GM12891 (cell line): ENCODE measurements at regions not wholly inside any gene's neighbourhood (a gene's known extent, or its start where the extent isn't known, plus 50 kb on each side); places are given as distances from the start of the nearest gene placed in this dataset.

ENCODE experiments used
- DNase-seq: peaks from one replicate; pipeline ENCODE4 v3.0.0; 2011; ENCODE audit warnings: low spot score; ENCODE audit not compliant: insufficient read length
- FAIRE-seq: peaks from 2 replicates; lab custom pipeline; 2011; peaks lifted over from hg19 to GRCh38; lab: Jason Lieb, UNC
- PAX5 ChIP-seq: IDR thresholded peaks from 2 replicates; pipeline ENCODE4 v1.6.1; 2011; ENCODE audit warnings: low read length, moderate library complexity, mild to moderate bottlenecking; ENCODE audit not compliant: insufficient read depth, severe bottlenecking
- POLR2A ChIP-seq: IDR thresholded peaks from 2 replicates; pipeline ENCODE4 v1.6.1; 2011; ENCODE audit warnings: low read depth, low read length, control low read depth
- POLR2AphosphoS5 ChIP-seq: IDR thresholded peaks from 2 replicates; pipeline ENCODE4 v1.6.1; 2011; ENCODE audit warnings: low read depth, low read length, control low read depth
- POU2F2 ChIP-seq: IDR thresholded peaks from 2 replicates; pipeline ENCODE4 v1.6.1; 2011; ENCODE audit warnings: low read depth, mild to moderate bottlenecking, control low read depth, low read length, moderate library complexity
- SPI1 ChIP-seq: IDR thresholded peaks from 2 replicates; pipeline ENCODE4 v1.6.1; 2011; ENCODE audit warnings: low read depth, low read length, control low read depth
- TAF1 ChIP-seq: IDR thresholded peaks from 2 replicates; pipeline ENCODE4 v1.6.1; 2011; ENCODE audit warnings: low read depth, low read length, control low read depth

- TF ChIP-seq SPI1 (no peak), TAF1 (no peak), POLR2A (no peak), POU2F2 (no peak), PAX5 (no peak), POLR2AphosphoS5 (no peak)
- FAIRE-seq (no peak), DNase-seq (no peak)
These were observed 86.9 kb downstream of the NAV1 start for GRCh38 chr1:201625851-201626251.

- no peak for DNase-seq
- TF ChIP-seq TAF1 (no peak), POLR2A (no peak), POU2F2 (no peak), POLR2AphosphoS5 (no peak)
- FAIRE-seq: no peak
These were observed 87.8 kb downstream of the NAV1 start for GRCh38 chr1:201626629-201627275.

- FAIRE-seq (no peak), DNase-seq (no peak)
These were observed 89.6 kb downstream of the NAV1 start for GRCh38 chr1:201628490-201628889.

GRCh38 chr1:201630582-201630981 lies 91.7 kb downstream of the NAV1 start:
- TF ChIP-seq POLR2AphosphoS5 (no peak), SPI1 (no peak), POLR2A (no peak), TAF1 (no peak), PAX5 (no peak), POU2F2 (no peak)
- FAIRE-seq: no peak
- DNase-seq: no peak

More at GRCh38 chr1:201628490-201628889, 89.6 kb downstream of the NAV1 start:
- TF ChIP-seq TAF1 (no peak), POU2F2 (no peak), POLR2A (no peak), SPI1 (no peak), PAX5 (no peak), POLR2AphosphoS5 (no peak)

GRCh38 chr1:201631037-201631436 lies 92.1 kb downstream of the NAV1 start:
- DNase-seq (no peak), FAIRE-seq (no peak)
- no peak for TF ChIP-seq TAF1
- no peak for TF ChIP-seq POLR2A
- TF ChIP-seq PAX5: no peak
- no peak for TF ChIP-seq POU2F2
- no peak for TF ChIP-seq POLR2AphosphoS5
- TF ChIP-seq SPI1: no peak

- DNase-seq (no peak), FAIRE-seq (no peak)
- TF ChIP-seq PAX5 (no peak), POLR2A (no peak), POU2F2 (no peak), SPI1 (no peak), TAF1 (no peak), POLR2AphosphoS5 (no peak)
These were observed 93.5 kb downstream of the NAV1 start for GRCh38 chr1:201632364-201632952.

- FAIRE-seq (no peak), DNase-seq (no peak)
- TF ChIP-seq POLR2A (no peak), POU2F2 (no peak), TAF1 (no peak), POLR2AphosphoS5 (no peak), PAX5 (no peak), SPI1 (no peak)
These were observed 94.4 kb downstream of the NAV1 start for GRCh38 chr1:201633297-201633696.

- no peak for DNase-seq
- TF ChIP-seq PAX5 (no peak), POLR2AphosphoS5 (no peak), SPI1 (no peak), TAF1 (no peak), POU2F2 (no peak), POLR2A (no peak)
- no peak for FAIRE-seq
These were observed 94.9 kb downstream of the NAV1 start for GRCh38 chr1:201633811-201634210.

GRCh38 chr1:201634261-201634660 lies 95.3 kb downstream of the NAV1 start:
- FAIRE-seq (no peak), DNase-seq (no peak)
- TF ChIP-seq SPI1: no peak
- TF ChIP-seq TAF1: no peak
- TF ChIP-seq POU2F2: no peak
- TF ChIP-seq POLR2AphosphoS5: no peak
- TF ChIP-seq POLR2A: no peak
- no peak for TF ChIP-seq PAX5

- DNase-seq (no peak), FAIRE-seq (no peak)
- TF ChIP-seq PAX5 (no peak), POU2F2 (no peak), POLR2A (no peak), POLR2AphosphoS5 (no peak), SPI1 (no peak)
These were observed 97.2 kb downstream of the NAV1 start for GRCh38 chr1:201636097-201636496.

GRCh38 chr1:201636510-201636971 lies 97.6 kb downstream of the NAV1 start:
- no peak for DNase-seq
- TF ChIP-seq POLR2AphosphoS5: no peak
- no peak for TF ChIP-seq TAF1
- TF ChIP-seq SPI1: no peak
- TF ChIP-seq POU2F2: no peak
- no peak for TF ChIP-seq POLR2A
- TF ChIP-seq PAX5: no peak

More at GRCh38 chr1:201636510-201636971, 97.6 kb downstream of the NAV1 start:
- no peak for FAIRE-seq
